ENCODE measurements at regions not wholly inside any gene's neighbourhood (a gene's known extent, or its start where the extent isn't known, plus 50 kb on each side); places are given as distances from the start of the nearest gene placed in this dataset.

DNA sequence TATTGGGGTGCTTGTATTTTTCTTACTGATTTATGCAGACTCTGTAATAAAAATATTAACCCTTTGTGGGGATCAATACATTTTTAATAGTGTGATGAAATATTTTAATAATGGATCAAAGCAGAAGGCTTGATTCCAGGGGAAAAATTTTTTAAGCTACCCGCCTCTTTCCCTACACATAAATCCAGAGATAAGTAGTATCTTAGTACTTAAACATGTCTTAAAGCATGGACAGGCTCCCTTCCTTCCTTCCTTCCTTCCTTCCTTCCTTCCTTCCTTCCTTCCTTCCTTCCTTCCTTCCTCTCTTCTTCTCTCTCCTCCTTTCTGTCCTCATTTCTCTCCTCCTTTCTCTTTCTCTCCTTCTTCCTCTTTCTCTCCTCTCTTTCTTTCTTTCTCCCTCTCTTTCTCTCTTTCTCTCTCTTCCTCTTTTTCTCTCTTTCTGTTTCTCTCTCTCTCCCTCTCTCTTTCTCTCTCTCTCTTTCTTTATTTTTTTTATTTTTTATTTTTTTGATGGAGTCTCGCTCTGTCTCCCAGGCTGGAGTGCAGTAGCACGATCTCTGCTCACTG, 78.0 kb upstream of the SPRY4 start:
- DNase-seq (ENCODE audit: low read depth, low spot score) = no peak
- H3K36me3 ChIP-seq (ENCODE audit: control insufficient read depth in 2 of 2, extremely low read depth in 1 of 2, insufficient read depth in 2 of 2, low read length in 2 of 2) = no peaks in the 10 kb centered on the region
- H3K4me1 ChIP-seq (ENCODE audit: control insufficient read depth, extremely low read depth, insufficient read depth, low read length) = no peaks in the 10 kb centered on the region
- ChIA-PET CTCF (interaction anchor here (1.2 to 1.7 kb wide), 5 partner anchors 10 to 146 kb away, joined by 3 to 5 read pairs (median 3); no protein-coding TSS in a partner anchor), POLR2A (no interaction called here)
- BruUV-seq (replicated peaks) = no TSS peak
- dilution Hi-C loops (cut with MboI; ENCODE audit: extremely low pct_ligation_motif_present, low sequenced_read_pairs) (no loop called here), intact Hi-C loops (cut with micrococcal nuclease) (no loop called here)
- no peak overlapping the region for H3K4me3 ChIP-seq (replicated peaks in 1 of 3; ENCODE audit: insufficient read depth in 1 of 3, low read depth in 1 of 3, low read length in 3 of 3)
- H2AFZ ChIP-seq (ENCODE audit: low read depth, low read length) = no peak overlapping the region
- no peaks in the 10 kb centered on the region for H3K27me3 ChIP-seq (ENCODE audit: control insufficient read depth in 2 of 2, insufficient read depth in 2 of 2, low read length in 2 of 2)
- H3K4me2 ChIP-seq (ENCODE audit: insufficient read depth, low read length) = no peak overlapping the region
- no peak overlapping the region for H3K9ac ChIP-seq (replicated peaks; ENCODE audit: extremely low read depth, insufficient read depth, low read length)
- TF ChIP-seq, protein P1, sequence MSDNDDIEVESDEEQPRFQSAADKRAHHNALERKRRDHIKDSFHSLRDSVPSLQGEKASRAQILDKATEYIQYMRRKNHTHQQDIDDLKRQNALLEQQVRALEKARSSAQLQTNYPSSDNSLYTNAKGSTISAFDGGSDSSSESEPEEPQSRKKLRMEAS (IDR thresholded peaks at IDR 0.05; ENCODE audit: insufficient read depth, insufficient read length) = no peak
- TF ChIP-seq MYC (IDR thresholded peaks at IDR 0.05; ENCODE audit: low read depth, low read length) (no peak), FOS (IDR thresholded peaks at IDR 0.05; ENCODE audit: borderline replicate concordance, insufficient read depth, low read length) (no peak), EZH2 (IDR thresholded peaks at IDR 0.05; ENCODE audit: borderline replicate concordance, low read depth, low read length, severe bottlenecking) (no peak), POLR2AphosphoS5 (IDR thresholded peaks at IDR 0.05; ENCODE audit: insufficient read depth, low read depth, low read length) (no peak), GATA2 (IDR thresholded peaks at IDR 0.05; ENCODE audit: insufficient read depth, insufficient read length, low read depth, low read length) (no peak), POLR2A (IDR thresholded peaks at IDR 0.05; ENCODE audit: low read depth, low read length) (no peak), JUN (IDR thresholded peaks at IDR 0.05; ENCODE audit: borderline replicate concordance, insufficient read depth, insufficient read length, low read depth) (no peak)
- TF ChIP-seq, protein P2, sequence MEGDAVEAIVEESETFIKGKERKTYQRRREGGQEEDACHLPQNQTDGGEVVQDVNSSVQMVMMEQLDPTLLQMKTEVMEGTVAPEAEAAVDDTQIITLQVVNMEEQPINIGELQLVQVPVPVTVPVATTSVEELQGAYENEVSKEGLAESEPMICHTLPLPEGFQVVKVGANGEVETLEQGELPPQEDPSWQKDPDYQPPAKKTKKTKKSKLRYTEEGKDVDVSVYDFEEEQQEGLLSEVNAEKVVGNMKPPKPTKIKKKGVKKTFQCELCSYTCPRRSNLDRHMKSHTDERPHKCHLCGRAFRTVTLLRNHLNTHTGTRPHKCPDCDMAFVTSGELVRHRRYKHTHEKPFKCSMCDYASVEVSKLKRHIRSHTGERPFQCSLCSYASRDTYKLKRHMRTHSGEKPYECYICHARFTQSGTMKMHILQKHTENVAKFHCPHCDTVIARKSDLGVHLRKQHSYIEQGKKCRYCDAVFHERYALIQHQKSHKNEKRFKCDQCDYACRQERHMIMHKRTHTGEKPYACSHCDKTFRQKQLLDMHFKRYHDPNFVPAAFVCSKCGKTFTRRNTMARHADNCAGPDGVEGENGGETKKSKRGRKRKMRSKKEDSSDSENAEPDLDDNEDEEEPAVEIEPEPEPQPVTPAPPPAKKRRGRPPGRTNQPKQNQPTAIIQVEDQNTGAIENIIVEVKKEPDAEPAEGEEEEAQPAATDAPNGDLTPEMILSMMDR (IDR thresholded peaks at IDR 0.05; ENCODE audit: extremely low read depth in 1 of 2, insufficient read depth in 1 of 2, low read depth in 1 of 2, low read length in 2 of 2) = no peak
- H3K27ac ChIP-seq (ENCODE audit: insufficient read depth, low read depth, low read length) = no peak overlapping the region
- no peaks in the 10 kb centered on the region for H4K20me1 ChIP-seq (replicated peaks; ENCODE audit: control insufficient read depth, extremely low read depth, insufficient read depth, low read length)
- no peaks in the 10 kb centered on the region for H3K9me1 ChIP-seq (replicated peaks; ENCODE audit: control insufficient read depth, extremely low read depth, insufficient read depth, low read length)
- H3K9me3 ChIP-seq (replicated peaks; ENCODE audit: control insufficient read depth, insufficient read depth, low read length) = no peaks in the 10 kb centered on the region
- no peaks in the 10 kb centered on the region for H3K79me2 ChIP-seq (ENCODE audit: control insufficient read depth, insufficient read depth, low read length)
- FAIRE-seq = no peak
